ENCODE measurements at regions not wholly inside any gene's neighbourhood (a gene's known extent, or its start where the extent isn't known, plus 50 kb on each side); places are given as distances from the start of the nearest gene placed in this dataset.

- TF ChIP-seq EZH2 (IDR thresholded peaks at IDR 0.05; ENCODE audit: low read length), result no peak
- no peak for TF ChIP-seq CTCF (optimal IDR thresholded peaks at IDR 0.05 in 1 of 3, IDR thresholded peaks at IDR 0.05 in 1 of 3, conservative IDR thresholded peaks at IDR 0.05 in 1 of 3; ENCODE audit: extremely low read depth in 1 of 3, insufficient read depth in 2 of 3, low read length in 3 of 3)
- H3K9me1 ChIP-seq (ENCODE audit: control insufficient read depth, extremely low read depth, insufficient read depth, low read length), result no peaks in the 10 kb centered on the region
- dilution Hi-C loops (cut with MboI; ENCODE audit: extremely low pct_ligation_motif_present, low sequenced_read_pairs), result no loop called here
Observed at GRCh38 chr2:45244928-45245327, 235.7 kb upstream of the SIX2 start.

GRCh38 chr2:45242161-45242741, 233.0 kb upstream of the SIX2 start:
- no peaks in the 10 kb centered on the region for H4K20me1 ChIP-seq (ENCODE audit: control insufficient read depth, extremely low read depth, insufficient read depth, low read length)
- no peak overlapping the region for H3K27ac ChIP-seq (ENCODE audit: control insufficient read depth, insufficient read depth, low read length)
- H3K9me3 ChIP-seq (ENCODE audit: control insufficient read depth, low read depth, low read length), result no peaks in the 10 kb centered on the region
- H3K36me3 ChIP-seq (ENCODE audit: control insufficient read depth in 2 of 2, extremely low read depth in 1 of 2, insufficient read depth in 2 of 2, low read length in 2 of 2), result no peaks in the 10 kb centered on the region
- TF ChIP-seq EZH2 (IDR thresholded peaks at IDR 0.05; ENCODE audit: low read length), result no peak
- no peak for TF ChIP-seq CTCF (optimal IDR thresholded peaks at IDR 0.05 in 1 of 3, IDR thresholded peaks at IDR 0.05 in 1 of 3, conservative IDR thresholded peaks at IDR 0.05 in 1 of 3; ENCODE audit: extremely low read depth in 1 of 3, insufficient read depth in 2 of 3, low read length in 3 of 3)
- FAIRE-seq (no peak), DNase-seq (ENCODE audit: low read depth, low spot score) (no peak)
- H3K27me3 ChIP-seq (ENCODE audit: control insufficient read depth, extremely low read depth, insufficient read depth, low read length), result no peaks in the 10 kb centered on the region
- H3K4me1 ChIP-seq (ENCODE audit: control insufficient read depth, extremely low read depth, insufficient read depth, low read length), result peaks cover 22% of the 10 kb centered on the region
- dilution Hi-C loops (cut with MboI; ENCODE audit: extremely low pct_ligation_motif_present, low sequenced_read_pairs), result no loop called here
- H3K9ac ChIP-seq (ENCODE audit: control insufficient read depth, extremely low read depth, insufficient read depth, low read length), result no peak overlapping the region
- no peaks in the 10 kb centered on the region for H3K9me1 ChIP-seq (ENCODE audit: control insufficient read depth, extremely low read depth, insufficient read depth, low read length)
- H3K4me3 ChIP-seq (ENCODE audit: control insufficient read depth in 2 of 3, extremely low read depth in 1 of 3, insufficient read depth in 2 of 3, low read depth in 1 of 3, low read length in 3 of 3), result no peak overlapping the region
- no peak overlapping the region for H2AFZ ChIP-seq (ENCODE audit: control insufficient read depth, low read length)
- H3K79me2 ChIP-seq (ENCODE audit: control insufficient read depth, insufficient read depth, low read length), result no peaks in the 10 kb centered on the region
- H3K4me2 ChIP-seq (ENCODE audit: control insufficient read depth, extremely low read depth, insufficient read depth, low read depth, low read length), result no peak overlapping the region

More at GRCh38 chr2:45244928-45245327, 235.7 kb upstream of the SIX2 start:
- Histone ChIP-seq H3K9me3 (ENCODE audit: control insufficient read depth, low read depth, low read length) (no peaks in the 10 kb centered on the region), H3K27me3 (ENCODE audit: control insufficient read depth, extremely low read depth, insufficient read depth, low read length) (no peaks in the 10 kb centered on the region), H2AFZ (ENCODE audit: control insufficient read depth, low read length) (no peak overlapping the region), H3K4me1 (ENCODE audit: control insufficient read depth, extremely low read depth, insufficient read depth, low read length) (peaks cover 9% of the 10 kb centered on the region), H3K79me2 (ENCODE audit: control insufficient read depth, insufficient read depth, low read length) (no peaks in the 10 kb centered on the region), H3K36me3 (ENCODE audit: control insufficient read depth in 2 of 2, extremely low read depth in 1 of 2, insufficient read depth in 2 of 2, low read length in 2 of 2) (no peaks in the 10 kb centered on the region), H3K27ac (ENCODE audit: control insufficient read depth, insufficient read depth, low read length) (no peak overlapping the region), H4K20me1 (ENCODE audit: control insufficient read depth, extremely low read depth, insufficient read depth, low read length) (no peaks in the 10 kb centered on the region), H3K4me2 (ENCODE audit: control insufficient read depth, extremely low read depth, insufficient read depth, low read depth, low read length) (no peak overlapping the region), H3K4me3 (ENCODE audit: control insufficient read depth in 2 of 3, extremely low read depth in 1 of 3, insufficient read depth in 2 of 3, low read depth in 1 of 3, low read length in 3 of 3) (no peak overlapping the region), H3K9ac (ENCODE audit: control insufficient read depth, extremely low read depth, insufficient read depth, low read length) (no peak overlapping the region)
- no peak for FAIRE-seq
- DNase-seq (ENCODE audit: low read depth, low spot score), result no peak

Data from keratinocyte (primary cell).